OCI-LY1 (cell line): ENCODE measurements at regions not wholly inside any gene's neighbourhood (a gene's known extent, or its start where the extent isn't known, plus 50 kb on each side); places are given as distances from the start of the nearest gene placed in this dataset.

Source experiments
- CTCF ChIP-seq: fragments of 200-600 bp; sonication (generic), shearing (Covaris generic); IDR thresholded peaks from 2 replicates; pipeline ENCODE4 v1.5.1; 2017; ENCODE audit warnings: mild to moderate bottlenecking, antibody characterized with exemption, low read length, moderate library complexity, mixed read lengths
- EZH2 ChIP-seq: fragments of 200-600 bp; sonication (generic), shearing (Covaris generic); IDR thresholded peaks from 2 replicates; pipeline ENCODE4 v1.8.0; 2017; ENCODE audit warnings: borderline replicate concordance, mixed run types, mild to moderate bottlenecking, antibody characterized with exemption, low read length, moderate library complexity, mixed read lengths

GRCh38 chr14:65835501-65835900, 423.0 kb downstream of the FUT8 start:
- no peak for TF ChIP-seq CTCF
- no peak for TF ChIP-seq EZH2
